A673 (cell line): ENCODE measurements at regions not wholly inside any gene's neighbourhood (a gene's known extent, or its start where the extent isn't known, plus 50 kb on each side); places are given as distances from the start of the nearest gene placed in this dataset.

Experiments
- BruUV-seq: library from RNA; stranded (reverse); fragments of 400-500 nt; replicated peaks from 2 replicates; lab custom pipeline; 2021; lab: Mats Ljungman, UMichigan
- CTCF ChIA-PET: fragments of 300-600 bp; sonication (Branson Sonifier 250); formaldehyde crosslinking; loops from one replicate; lab custom pipeline; 2022; ENCODE audit warnings: antibody characterized with exemption; lab: Charles Lee
- POLR2A ChIA-PET: fragments of 300-600 bp; sonication (Branson Sonifier 250); formaldehyde crosslinking; loops from one replicate; lab custom pipeline; 2022; ENCODE audit warnings: antibody characterized with exemption; ENCODE audit not compliant: low non-redundant PET; lab: Charles Lee
- DNase-seq: peaks from one replicate; pipeline ENCODE4 v3.0.0-alpha.2; 2015; ENCODE audit warnings: low spot score
- H3K27ac ChIP-seq: fragments of 200-600 bp; sonication (generic); 2 replicates; pipeline ENCODE4 v1.5.1; 2016; ENCODE audit warnings: mixed run types, low read depth, mild to moderate bottlenecking, mixed read lengths, antibody characterized with exemption, low read length; ENCODE audit not compliant: poor library complexity, severe bottlenecking
- H3K27me3 ChIP-seq: fragments of 200-600 bp; sonication (generic); replicated peaks from 2 replicates; pipeline ENCODE4 v1.6.1; 2017; ENCODE audit warnings: mixed run types, low read depth, mild to moderate bottlenecking, mixed read lengths, antibody characterized with exemption, low read length; ENCODE audit not compliant: insufficient read depth, poor library complexity
- H3K36me3 ChIP-seq: fragments of 200-600 bp; sonication (generic); 2 replicates; pipeline ENCODE4 v1.6.1; 2016; ENCODE audit warnings: mixed run types, mild to moderate bottlenecking, mixed read lengths, antibody characterized with exemption, low read length; ENCODE audit not compliant: insufficient read depth, poor library complexity, severe bottlenecking
- H3K4me1 ChIP-seq: fragments of 200-600 bp; sonication (generic); 2 replicates; pipeline ENCODE4 v1.6.1; 2017; ENCODE audit warnings: mixed run types, mild to moderate bottlenecking, mixed read lengths, antibody characterized with exemption, low read length; ENCODE audit not compliant: insufficient read depth, poor library complexity, severe bottlenecking
- H3K4me3 ChIP-seq: fragments of 200-600 bp; sonication (generic); 2 replicates; pipeline ENCODE4 v1.5.1; 2016; ENCODE audit warnings: low read depth, mixed run types, mild to moderate bottlenecking, mixed read lengths, low read length; ENCODE audit not compliant: poor library complexity, severe bottlenecking
- H3K9me3 ChIP-seq: fragments of 200-600 bp; sonication (generic); 2 replicates; pipeline ENCODE4 v1.6.1; 2016; ENCODE audit warnings: mixed run types, low read depth, mild to moderate bottlenecking, mixed read lengths, antibody characterized with exemption, low read length; ENCODE audit not compliant: poor library complexity, severe bottlenecking
- CTCF ChIP-seq: fragments of 300-800, 200-600 bp; sonication (generic); conservative IDR thresholded peaks from 2 replicates; pipeline ENCODE4 v1.5.1; 2017; ENCODE audit warnings: low read depth, mild to moderate bottlenecking, antibody characterized with exemption, low read length, moderate library complexity, mixed read lengths
- EZH2 ChIP-seq: fragments of 200-600 bp; sonication (generic); IDR thresholded peaks from 2 replicates; pipeline ENCODE4 v1.6.1; 2017; ENCODE audit warnings: borderline replicate concordance, low read depth, mild to moderate bottlenecking, mixed read lengths, antibody characterized with exemption, low read length; ENCODE audit not compliant: poor library complexity, severe bottlenecking
- intact Hi-C: fragments of 100-400 bp; cut with micrococcal nuclease; formaldehyde crosslinking; loops from one replicate; pipeline ENCODE4 v1.10.0; 2022; ENCODE audit not compliant: unreplicated experiment

- no peak for DNase-seq
- CTCF ChIA-PET, result no interaction called here
- intact Hi-C loops, result loop anchor here (5.0 to 10.0 kb wide), 2 partner anchors 344 to 411 kb away; no protein-coding TSS in a partner anchor
- Histone ChIP-seq H3K36me3 (peaks cover 10% of the 10 kb centered on the region), H3K4me1 (no peaks in the 10 kb centered on the region), H3K27ac (no peak overlapping the region), H3K27me3 (no peaks in the 10 kb centered on the region), H3K4me3 (no peak overlapping the region), H3K9me3 (no peaks in the 10 kb centered on the region)
- TF ChIP-seq CTCF, result no peak
- POLR2A ChIA-PET, result no interaction called here
- no TSS peak for BruUV-seq
These were observed 141.6 kb downstream of the CRYBB2 start for GRCh38 chr22:25360891-25361645.

GRCh38 chr22:25361899-25362214, 142.4 kb downstream of the CRYBB2 start:
- CTCF ChIA-PET, result no interaction called here
- H3K4me1 ChIP-seq, result no peaks in the 10 kb centered on the region
- no peak overlapping the region for H3K4me3 ChIP-seq
- H3K27me3 ChIP-seq, result no peaks in the 10 kb centered on the region
- TF ChIP-seq EZH2, result no peak
- TF ChIP-seq CTCF, result no peak
- no TSS peak for BruUV-seq
- H3K36me3 ChIP-seq, result peaks cover 10% of the 10 kb centered on the region
- DNase-seq, result no peak
- no peaks in the 10 kb centered on the region for H3K9me3 ChIP-seq
- no peak overlapping the region for H3K27ac ChIP-seq
- intact Hi-C loops, result loop anchor here (5.0 to 10.0 kb wide), 2 partner anchors 343 to 410 kb away; no protein-coding TSS in a partner anchor
- POLR2A ChIA-PET, result no interaction called here

- peak; percentile 67 for DNase-seq
- Histone ChIP-seq H3K4me1 (no peaks in the 10 kb centered on the region), H3K36me3 (peaks cover 10% of the 10 kb centered on the region), H3K27me3 (no peaks in the 10 kb centered on the region), H3K9me3 (no peaks in the 10 kb centered on the region), H3K4me3 (no peak overlapping the region), H3K27ac (no peak overlapping the region)
- POLR2A ChIA-PET, result no interaction called here
- no TSS peak for BruUV-seq
- intact Hi-C loops, result loop anchor here (5.0 to 10.0 kb wide), 2 partner anchors 342 to 410 kb away; no protein-coding TSS in a partner anchor
- TF ChIP-seq CTCF, result peak; percentile 96
- TF ChIP-seq EZH2, result no peak
- CTCF ChIA-PET, result no interaction called here
These were observed 142.9 kb downstream of the CRYBB2 start for GRCh38 chr22:25362215-25362882.
